Suprapubic skin (tissue), 4 donors: ENCODE measurements at regions not wholly inside any gene's neighbourhood (a gene's known extent, or its start where the extent isn't known, plus 50 kb on each side); places are given as distances from the start of the nearest gene placed in this dataset.

Experiments
- CTCF ChIP-seq, 2 donors: fragments of 200-600 bp in 1 of 2; fragments of 450-650 bp in 1 of 2; sonication (generic) in 1 of 2; IDR thresholded peaks; one replicate each; pipeline ENCODE4 v1.5.1; 2016 to 2019; ENCODE audit warnings: antibody characterized with exemption in 2 of 2, mild to moderate bottlenecking in 1 of 2, moderate library complexity in 1 of 2
- EP300 ChIP-seq: sonication (generic); formaldehyde crosslinking; IDR thresholded peaks from one replicate; pipeline ENCODE4 v1.6.1; 2017; ENCODE audit warnings: antibody characterized with exemption
- POLR2A ChIP-seq, 2 donors: fragments of 450-650 bp; IDR thresholded peaks; one replicate each; pipeline ENCODE4 v1.6.1; 2017; ENCODE audit warnings: antibody characterized with exemption in 2 of 2, mild to moderate bottlenecking in 2 of 2, moderate library complexity in 2 of 2
- POLR2AphosphoS5 ChIP-seq, 3 donors: sonication (generic); formaldehyde crosslinking; IDR thresholded peaks; one replicate each; pipeline ENCODE4 v1.6.1; 2017; ENCODE audit warnings: antibody characterized with exemption in 3 of 3

- no peak for TF ChIP-seq CTCF (IDR thresholded peaks at IDR 0.05)
- TF ChIP-seq POLR2AphosphoS5 (IDR thresholded peaks at IDR 0.05): no peak
- no peak for TF ChIP-seq POLR2A (IDR thresholded peaks at IDR 0.05)
- no peak for TF ChIP-seq EP300
Observed at GRCh38 chr13:84784443-84785153, 902.3 kb upstream of the SLITRK1 start.
